NCI-H2227 (cell line): ENCODE measurements at regions not wholly inside any gene's neighbourhood (a gene's known extent, or its start where the extent isn't known, plus 50 kb on each side); places are given as distances from the start of the nearest gene placed in this dataset.

Experiments used
- DNase-seq: peaks from one replicate; lab custom pipeline; 2025; ENCODE audit not compliant: unreplicated experiment; lab: John Stamatoyannopoulos, UW

- DNase-seq: no peak
These were observed 1153.2 kb downstream of the BCL11B start for GRCh38 chr14:98118749-98119148.

- no peak for DNase-seq
These were observed 1152.3 kb downstream of the BCL11B start for GRCh38 chr14:98119739-98120138.

- no peak for DNase-seq
These were observed 1151.0 kb downstream of the BCL11B start for GRCh38 chr14:98120831-98121464.

GRCh38 chr14:98122527-98122926 is 1149.5 kb downstream of the BCL11B start:
- no peak for DNase-seq

- no peak for DNase-seq
These were observed 1141.3 kb downstream of the BCL11B start for GRCh38 chr14:98130691-98131090.

- DNase-seq: no peak
These were observed 1140.6 kb downstream of the BCL11B start for GRCh38 chr14:98131406-98131805.

- no peak for DNase-seq
These were observed 1138.2 kb downstream of the BCL11B start for GRCh38 chr14:98133806-98134205.

GRCh38 chr14:98136012-98136789 is 1135.8 kb downstream of the BCL11B start:
- no peak for DNase-seq

- DNase-seq: no peak
These were observed 1134.6 kb downstream of the BCL11B start for GRCh38 chr14:98137131-98138025.

- DNase-seq: no peak
These were observed 1133.3 kb downstream of the BCL11B start for GRCh38 chr14:98138666-98139065.

GRCh38 chr14:98140862-98141530 is 1131.0 kb downstream of the BCL11B start:
- DNase-seq: no peak

- no peak for DNase-seq
These were observed 1128.4 kb downstream of the BCL11B start for GRCh38 chr14:98143566-98143965.

GRCh38 chr14:98144964-98145363 is 1127.0 kb downstream of the BCL11B start:
- no peak for DNase-seq

GRCh38 chr14:98146416-98146815 is 1125.6 kb downstream of the BCL11B start:
- DNase-seq: no peak

- DNase-seq: no peak
These were observed 1117.7 kb downstream of the BCL11B start for GRCh38 chr14:98154254-98154653.

GRCh38 chr14:98156411-98156810 is 1115.6 kb downstream of the BCL11B start:
- no peak for DNase-seq

GRCh38 chr14:98160901-98161300 is 1111.1 kb downstream of the BCL11B start:
- DNase-seq: no peak

GRCh38 chr14:98161356-98161755 is 1110.6 kb downstream of the BCL11B start:
- no peak for DNase-seq

GRCh38 chr14:98162856-98163805 is 1108.9 kb downstream of the BCL11B start:
- no peak for DNase-seq

- DNase-seq: no peak
These were observed 1108.1 kb downstream of the BCL11B start for GRCh38 chr14:98163873-98164272.
